HepG2 (cell line): ENCODE measurements at regions not wholly inside any gene's neighbourhood (a gene's known extent, or its start where the extent isn't known, plus 50 kb on each side); places are given as distances from the start of the nearest gene placed in this dataset.

Experiments used
- ARID5B ChIP-seq: IDR thresholded peaks from 2 replicates; pipeline ENCODE4 v1.4.0; 2020; ENCODE audit warnings: mild to moderate bottlenecking, missing genetic modification reagents
- CBFB ChIP-seq: sonication (generic); formaldehyde crosslinking; IDR thresholded peaks from 2 replicates; pipeline ENCODE4 v1.4.0; 2020; ENCODE audit warnings: missing genetic modification reagents
- CEBPG ChIP-seq: IDR thresholded peaks from 2 replicates; pipeline ENCODE4 v1.6.1; 2016
- FOXA3 ChIP-seq: IDR thresholded peaks from 2 replicates; pipeline ENCODE4 v1.6.1; 2016; ENCODE audit warnings: missing genetic modification reagents, missing compliant biosample characterization
- GATAD2A ChIP-seq: IDR thresholded peaks from 2 replicates; pipeline ENCODE4 v1.6.1; 2016
- HHEX ChIP-seq: IDR thresholded peaks from 2 replicates; pipeline ENCODE4 v1.6.1; 2016; ENCODE audit warnings: control low read depth
- KDM1A ChIP-seq: IDR thresholded peaks from 2 replicates; pipeline ENCODE4 v1.6.1; 2016; ENCODE audit warnings: missing compliant biosample characterization
- SIN3B ChIP-seq: fragments of 150-350 bp; IDR thresholded peaks from 2 replicates; pipeline ENCODE4 v1.6.1; 2014; ENCODE audit warnings: low read length
- SIX4 ChIP-seq: sonication (generic); formaldehyde crosslinking; IDR thresholded peaks from 2 replicates; pipeline ENCODE4 v1.4.0; 2020; ENCODE audit warnings: missing genetic modification reagents
- SOX13 ChIP-seq, 3 experiments: fragments of 450-650 bp in 1 of 3; sonication (generic) in 1 of 3; formaldehyde crosslinking in 1 of 3; IDR thresholded peaks in 2 of 3; conservative IDR thresholded peaks in 1 of 3; 2 replicates each; pipeline versions ENCODE4 v1.5.0 to v1.6.1; 2016 to 2020; ENCODE audit warnings: antibody characterized with exemption in 1 of 3, mild to moderate bottlenecking in 1 of 3, missing compliant biosample characterization in 1 of 3, missing genetic modification reagents in 1 of 3, moderate library complexity in 1 of 3
- SOX5 ChIP-seq: IDR thresholded peaks from 2 replicates; pipeline ENCODE4 v1.6.1; 2016; ENCODE audit warnings: borderline replicate concordance
- SOX6 ChIP-seq, 2 experiments: fragments of 450-650 bp in 1 of 2; sonication (generic) in 1 of 2; formaldehyde crosslinking in 1 of 2; IDR thresholded peaks; 2 replicates each; pipeline versions ENCODE4 v1.4.0 to v1.6.1; 2017 to 2020; ENCODE audit warnings: antibody characterized with exemption in 1 of 2, mild to moderate bottlenecking in 1 of 2, missing genetic modification reagents in 1 of 2
- ZNF326 ChIP-seq: sonication (generic); formaldehyde crosslinking; IDR thresholded peaks from 2 replicates; pipeline ENCODE4 v1.4.0; 2020; ENCODE audit warnings: missing genetic modification reagents, borderline replicate concordance
- TF ChIP-seq, protein P1 (sequence below): sonication (generic); formaldehyde crosslinking; IDR thresholded peaks from 2 replicates; pipeline ENCODE4 v1.8.0; 2022; ENCODE audit warnings: mild to moderate bottlenecking, missing genetic modification reagents, moderate library complexity
- TF ChIP-seq, protein P2 (sequence below): sonication (generic); formaldehyde crosslinking; IDR thresholded peaks from 2 replicates; pipeline ENCODE4 v1.4.0; 2020; ENCODE audit warnings: missing genetic modification reagents
- TF ChIP-seq, protein P3 (sequence below): sonication (generic); formaldehyde crosslinking; IDR thresholded peaks from 2 replicates; pipeline ENCODE4 v1.4.0; 2020; ENCODE audit warnings: missing genetic modification reagents

GRCh38 chr2:118190474-118190873, 102.2 kb downstream of the INSIG2 start (continued):
- peak; percentile 25; the same call in 1 of the 2 replicates for TF ChIP-seq ARID5B (CRISPR knock-in tag)
- TF ChIP-seq SOX5 (CRISPR knock-in tag) = peak; percentile 14; the same call in 1 of the 2 replicates
- peak; percentile 44 for TF ChIP-seq FOXA3 (CRISPR knock-in tag)
- TF ChIP-seq SOX13 (IDR thresholded peaks at IDR 0.05) = no peak
- TF ChIP-seq SOX13 (CRISPR knock-in tag; conservative IDR thresholded peaks at IDR 0.05 in 1 of 2, IDR thresholded peaks at IDR 0.05 in 1 of 2) = peak in 1 of 2 experiments; percentile 48; a peak in 1 of 4 replicates
- no peak for TF ChIP-seq CBFB (CRISPR knock-in tag)
- peak; percentile 86; the same call in 1 of the 2 replicates for TF ChIP-seq KDM1A (CRISPR knock-in tag)
- TF ChIP-seq SOX6 (IDR thresholded peaks at IDR 0.05) = no peak
- peak; percentile 48 for TF ChIP-seq SOX6 (CRISPR knock-in tag; IDR thresholded peaks at IDR 0.05)
- TF ChIP-seq HHEX (CRISPR knock-in tag) = peak; percentile 47; the same call in 1 of the 2 replicates
- TF ChIP-seq, protein P1, sequence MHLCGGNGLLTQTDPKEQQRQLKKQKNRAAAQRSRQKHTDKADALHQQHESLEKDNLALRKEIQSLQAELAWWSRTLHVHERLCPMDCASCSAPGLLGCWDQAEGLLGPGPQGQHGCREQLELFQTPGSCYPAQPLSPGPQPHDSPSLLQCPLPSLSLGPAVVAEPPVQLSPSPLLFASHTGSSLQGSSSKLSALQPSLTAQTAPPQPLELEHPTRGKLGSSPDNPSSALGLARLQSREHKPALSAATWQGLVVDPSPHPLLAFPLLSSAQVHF (CRISPR knock-in tag) = no peak
- 0 out of 2 replicates have a peak, but pooled peaks have one; percentile 28 for TF ChIP-seq GATAD2A (CRISPR knock-in tag)
- TF ChIP-seq, protein P2, sequence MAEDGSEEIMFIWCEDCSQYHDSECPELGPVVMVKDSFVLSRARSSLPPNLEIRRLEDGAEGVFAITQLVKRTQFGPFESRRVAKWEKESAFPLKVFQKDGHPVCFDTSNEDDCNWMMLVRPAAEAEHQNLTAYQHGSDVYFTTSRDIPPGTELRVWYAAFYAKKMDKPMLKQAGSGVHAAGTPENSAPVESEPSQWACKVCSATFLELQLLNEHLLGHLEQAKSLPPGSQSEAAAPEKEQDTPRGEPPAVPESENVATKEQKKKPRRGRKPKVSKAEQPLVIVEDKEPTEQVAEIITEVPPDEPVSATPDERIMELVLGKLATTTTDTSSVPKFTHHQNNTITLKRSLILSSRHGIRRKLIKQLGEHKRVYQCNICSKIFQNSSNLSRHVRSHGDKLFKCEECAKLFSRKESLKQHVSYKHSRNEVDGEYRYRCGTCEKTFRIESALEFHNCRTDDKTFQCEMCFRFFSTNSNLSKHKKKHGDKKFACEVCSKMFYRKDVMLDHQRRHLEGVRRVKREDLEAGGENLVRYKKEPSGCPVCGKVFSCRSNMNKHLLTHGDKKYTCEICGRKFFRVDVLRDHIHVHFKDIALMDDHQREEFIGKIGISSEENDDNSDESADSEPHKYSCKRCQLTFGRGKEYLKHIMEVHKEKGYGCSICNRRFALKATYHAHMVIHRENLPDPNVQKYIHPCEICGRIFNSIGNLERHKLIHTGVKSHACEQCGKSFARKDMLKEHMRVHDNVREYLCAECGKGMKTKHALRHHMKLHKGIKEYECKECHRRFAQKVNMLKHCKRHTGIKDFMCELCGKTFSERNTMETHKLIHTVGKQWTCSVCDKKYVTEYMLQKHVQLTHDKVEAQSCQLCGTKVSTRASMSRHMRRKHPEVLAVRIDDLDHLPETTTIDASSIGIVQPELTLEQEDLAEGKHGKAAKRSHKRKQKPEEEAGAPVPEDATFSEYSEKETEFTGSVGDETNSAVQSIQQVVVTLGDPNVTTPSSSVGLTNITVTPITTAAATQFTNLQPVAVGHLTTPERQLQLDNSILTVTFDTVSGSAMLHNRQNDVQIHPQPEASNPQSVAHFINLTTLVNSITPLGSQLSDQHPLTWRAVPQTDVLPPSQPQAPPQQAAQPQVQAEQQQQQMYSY = no peak
- TF ChIP-seq CEBPG = peak; percentile 64
- TF ChIP-seq, protein P3, sequence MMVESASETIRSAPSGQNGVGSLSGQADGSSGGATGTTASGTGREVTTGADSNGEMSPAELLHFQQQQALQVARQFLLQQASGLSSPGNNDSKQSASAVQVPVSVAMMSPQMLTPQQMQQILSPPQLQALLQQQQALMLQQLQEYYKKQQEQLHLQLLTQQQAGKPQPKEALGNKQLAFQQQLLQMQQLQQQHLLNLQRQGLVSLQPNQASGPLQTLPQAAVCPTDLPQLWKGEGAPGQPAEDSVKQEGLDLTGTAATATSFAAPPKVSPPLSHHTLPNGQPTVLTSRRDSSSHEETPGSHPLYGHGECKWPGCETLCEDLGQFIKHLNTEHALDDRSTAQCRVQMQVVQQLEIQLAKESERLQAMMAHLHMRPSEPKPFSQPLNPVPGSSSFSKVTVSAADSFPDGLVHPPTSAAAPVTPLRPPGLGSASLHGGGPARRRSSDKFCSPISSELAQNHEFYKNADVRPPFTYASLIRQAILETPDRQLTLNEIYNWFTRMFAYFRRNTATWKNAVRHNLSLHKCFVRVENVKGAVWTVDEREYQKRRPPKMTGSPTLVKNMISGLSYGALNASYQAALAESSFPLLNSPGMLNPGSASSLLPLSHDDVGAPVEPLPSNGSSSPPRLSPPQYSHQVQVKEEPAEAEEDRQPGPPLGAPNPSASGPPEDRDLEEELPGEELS (CRISPR knock-in tag) = no peak
- TF ChIP-seq SIX4 (CRISPR knock-in tag) = peak; percentile 85; the same call in 1 of the 2 replicates
- TF ChIP-seq SIN3B = no peak
- TF ChIP-seq ZNF326 (CRISPR knock-in tag) = no peak
